HEK293T (cell line): ENCODE measurements at regions not wholly inside any gene's neighbourhood (a gene's known extent, or its start where the extent isn't known, plus 50 kb on each side); places are given as distances from the start of the nearest gene placed in this dataset.
"Not testable (repeated sequence)": the region's sequence is repeated elsewhere in the genome, so short reads cannot be mapped to it uniquely, and the experiment has no call there.

Experiments used
- ELF4 ChIP-seq: fragments of 450-650 bp; IDR thresholded peaks from 2 replicates; pipeline ENCODE4 v1.6.1; 2017; ENCODE audit warnings: antibody characterized with exemption
- FOXK2 ChIP-seq: fragments of 450-650 bp; IDR thresholded peaks from 2 replicates; pipeline ENCODE4 v1.6.1; 2016; ENCODE audit warnings: mild to moderate bottlenecking
- FOXM1 ChIP-seq: fragments of 450-650 bp; IDR thresholded peaks from 2 replicates; pipeline ENCODE4 v1.6.1; 2017; ENCODE audit warnings: mild to moderate bottlenecking, borderline replicate concordance
- SP1 ChIP-seq: fragments of 450-650 bp; IDR thresholded peaks from 2 replicates; pipeline ENCODE4 v1.6.1; 2017
- SUZ12 ChIP-seq: fragments of 450-650 bp; IDR thresholded peaks from 2 replicates; pipeline ENCODE4 v1.6.1; 2016; ENCODE audit warnings: mild to moderate bottlenecking
- ZNF384 ChIP-seq: fragments of 450-650 bp; IDR thresholded peaks from 2 replicates; pipeline ENCODE4 v1.6.1; 2016

GRCh38 chr6:139517998-139518555, 143.6 kb upstream of the CITED2 start:
- TF ChIP-seq FOXK2, SUZ12, SP1, ZNF384, FOXM1, ELF4: not testable (repeated sequence)
